ENCODE measurements at regions not wholly inside any gene's neighbourhood (a gene's known extent, or its start where the extent isn't known, plus 50 kb on each side); places are given as distances from the start of the nearest gene placed in this dataset.

GRCh38 chr13:40178130-40178529 is 488.3 kb downstream of the FOXO1 start:
- CTCF ChIA-PET (ENCODE audit: unreplicated experiment), result no interaction called here

GRCh38 chr13:40179445-40180281 is 486.8 kb downstream of the FOXO1 start:
- no peaks in the 10 kb centered on the region for H3K36me3 ChIP-seq (ENCODE audit: insufficient read depth, low read length)
- POLR2A ChIA-PET, result interaction anchor here (1.1 to 1.9 kb wide), 4 partner anchors 10 to 53 kb away, joined by 3 to 11 read pairs (median 4); no protein-coding TSS in a partner anchor
- intact Hi-C loops (cut with micrococcal nuclease; ENCODE audit: unreplicated experiment), result no loop called here

More at GRCh38 chr13:40178130-40178529, 488.3 kb downstream of the FOXO1 start:
- H3K27ac ChIP-seq (ENCODE audit: low read depth, low read length, poor library complexity, severe bottlenecking), result no peak overlapping the region
- BruUV-seq (replicated peaks), result no TSS peak
- H3K36me3 ChIP-seq (ENCODE audit: insufficient read depth, low read length), result no peaks in the 10 kb centered on the region
- DNase-seq (ENCODE audit: low spot score), result no peak
- intact Hi-C loops (cut with micrococcal nuclease; ENCODE audit: unreplicated experiment), result no loop called here
- H2AFZ ChIP-seq (ENCODE audit: low read length), result no peak overlapping the region
- no peaks in the 10 kb centered on the region for H3K9me3 ChIP-seq (ENCODE audit: low read length)
- H3K4me2 ChIP-seq (ENCODE audit: low read length), result no peak overlapping the region
- no peaks in the 10 kb centered on the region for H3K4me1 ChIP-seq (ENCODE audit: insufficient read depth, low read length, poor library complexity, severe bottlenecking)
- no peaks in the 10 kb centered on the region for H4K20me1 ChIP-seq (ENCODE audit: insufficient read depth, low read length)
- H3K79me2 ChIP-seq (ENCODE audit: insufficient read depth, low read depth, low read length), result no peaks in the 10 kb centered on the region
- POLR2A ChIA-PET, result interaction anchor here (1.1 kb wide), 1 partner anchor 12 kb away, joined by 3 read pairs; no protein-coding TSS in a partner anchor
- no peak for TF ChIP-seq EZH2phosphoT487 (IDR thresholded peaks at IDR 0.05; ENCODE audit: borderline replicate concordance, low read depth, low read length)
- no peak for TF ChIP-seq CTCF (conservative IDR thresholded peaks at IDR 0.05; ENCODE audit: low read length)
- H3K4me3 ChIP-seq (ENCODE audit: low read depth, low read length, poor library complexity, severe bottlenecking), result no peak overlapping the region
- no peaks in the 10 kb centered on the region for H3K9me2 ChIP-seq (ENCODE audit: insufficient read depth, low read length)

More at GRCh38 chr13:40179445-40180281, 486.8 kb downstream of the FOXO1 start:
- H3K9me3 ChIP-seq (ENCODE audit: low read length), result no peaks in the 10 kb centered on the region
- BruUV-seq (replicated peaks), result no TSS peak
- H3K27ac ChIP-seq (ENCODE audit: low read depth, low read length, poor library complexity, severe bottlenecking), result no peak overlapping the region
- H3K4me3 ChIP-seq (ENCODE audit: low read depth, low read length, poor library complexity, severe bottlenecking), result no peak overlapping the region
- no peaks in the 10 kb centered on the region for H3K4me1 ChIP-seq (ENCODE audit: insufficient read depth, low read length, poor library complexity, severe bottlenecking)
- no peak for TF ChIP-seq EZH2phosphoT487 (IDR thresholded peaks at IDR 0.05; ENCODE audit: borderline replicate concordance, low read depth, low read length)
- no peak for TF ChIP-seq CTCF (conservative IDR thresholded peaks at IDR 0.05; ENCODE audit: low read length)
- no peaks in the 10 kb centered on the region for H3K9me2 ChIP-seq (ENCODE audit: insufficient read depth, low read length)
- no peak for DNase-seq (ENCODE audit: low spot score)
- CTCF ChIA-PET (ENCODE audit: unreplicated experiment), result no interaction called here
- no peak overlapping the region for H3K4me2 ChIP-seq (ENCODE audit: low read length)
- no peaks in the 10 kb centered on the region for H3K79me2 ChIP-seq (ENCODE audit: insufficient read depth, low read depth, low read length)
- H2AFZ ChIP-seq (ENCODE audit: low read length), result 0 out of 2 replicates have a peak overlapping the region, but pooled peaks have one; percentile 11
- H4K20me1 ChIP-seq (ENCODE audit: insufficient read depth, low read length), result no peaks in the 10 kb centered on the region
